Vagina (tissue), 2 donors: ENCODE measurements at regions not wholly inside any gene's neighbourhood (a gene's known extent, or its start where the extent isn't known, plus 50 kb on each side); places are given as distances from the start of the nearest gene placed in this dataset.

ENCODE experiments used
- DNase-seq, 2 donors: peaks; one replicate each; pipeline ENCODE4 v3.0.0-alpha.2; 2017; ENCODE audit errors: extremely low spot score in 2 of 2
- H3K27ac ChIP-seq: fragments of 200-600 bp; sonication (generic); one replicate; pipeline ENCODE4 v1.5.1; 2019
- H3K27me3 ChIP-seq: fragments of 200-600 bp; sonication (generic); one replicate; pipeline ENCODE4 v1.5.1; 2019
- H3K36me3 ChIP-seq, 2 donors: fragments of 200-600 bp; sonication (generic); one replicate each; pipeline ENCODE4 v1.5.1; 2017 to 2019
- H3K4me1 ChIP-seq: fragments of 200-600 bp; sonication (generic); one replicate; pipeline ENCODE4 v1.5.1; 2019
- H3K4me3 ChIP-seq, 2 donors: fragments of 200-600 bp; sonication (generic); 1 replicate in 1 of 2; 2 replicates in 1 of 2; pipeline ENCODE4 v1.5.1; 2016 to 2019
- H3K9me3 ChIP-seq: fragments of 200-600 bp; sonication (generic); one replicate; pipeline ENCODE4 v1.5.1; 2019
- POLR2A ChIP-seq, 2 donors: fragments of 450-650 bp; IDR thresholded peaks; one replicate each; pipeline ENCODE4 v1.6.1; 2017; ENCODE audit warnings: antibody characterized with exemption in 2 of 2, mild to moderate bottlenecking in 2 of 2, moderate library complexity in 2 of 2
- POLR2AphosphoS5 ChIP-seq, 2 donors: sonication (generic); formaldehyde crosslinking; IDR thresholded peaks; one replicate each; pipeline ENCODE4 v1.9.0; 2017; ENCODE audit warnings: antibody characterized with exemption in 2 of 2, mild to moderate bottlenecking in 2 of 2, low read depth in 1 of 2; ENCODE audit not compliant: insufficient read depth in 1 of 2
- intact Hi-C: fragments of 100-400 bp; cut with DNase I; formaldehyde crosslinking; loops from one replicate; pipeline ENCODE4 v1.15.1; 2023
- TF ChIP-seq, protein P1 (sequence below), 3 experiments: fragments of 450-650 bp in 2 of 3; fragments of 200-600 bp in 1 of 3; sonication (generic) in 1 of 3; IDR thresholded peaks; one replicate each; pipeline ENCODE4 v1.5.1; 2017 to 2019; ENCODE audit warnings: antibody characterized with exemption in 3 of 3, mild to moderate bottlenecking in 2 of 3, moderate library complexity in 2 of 3

DNA sequence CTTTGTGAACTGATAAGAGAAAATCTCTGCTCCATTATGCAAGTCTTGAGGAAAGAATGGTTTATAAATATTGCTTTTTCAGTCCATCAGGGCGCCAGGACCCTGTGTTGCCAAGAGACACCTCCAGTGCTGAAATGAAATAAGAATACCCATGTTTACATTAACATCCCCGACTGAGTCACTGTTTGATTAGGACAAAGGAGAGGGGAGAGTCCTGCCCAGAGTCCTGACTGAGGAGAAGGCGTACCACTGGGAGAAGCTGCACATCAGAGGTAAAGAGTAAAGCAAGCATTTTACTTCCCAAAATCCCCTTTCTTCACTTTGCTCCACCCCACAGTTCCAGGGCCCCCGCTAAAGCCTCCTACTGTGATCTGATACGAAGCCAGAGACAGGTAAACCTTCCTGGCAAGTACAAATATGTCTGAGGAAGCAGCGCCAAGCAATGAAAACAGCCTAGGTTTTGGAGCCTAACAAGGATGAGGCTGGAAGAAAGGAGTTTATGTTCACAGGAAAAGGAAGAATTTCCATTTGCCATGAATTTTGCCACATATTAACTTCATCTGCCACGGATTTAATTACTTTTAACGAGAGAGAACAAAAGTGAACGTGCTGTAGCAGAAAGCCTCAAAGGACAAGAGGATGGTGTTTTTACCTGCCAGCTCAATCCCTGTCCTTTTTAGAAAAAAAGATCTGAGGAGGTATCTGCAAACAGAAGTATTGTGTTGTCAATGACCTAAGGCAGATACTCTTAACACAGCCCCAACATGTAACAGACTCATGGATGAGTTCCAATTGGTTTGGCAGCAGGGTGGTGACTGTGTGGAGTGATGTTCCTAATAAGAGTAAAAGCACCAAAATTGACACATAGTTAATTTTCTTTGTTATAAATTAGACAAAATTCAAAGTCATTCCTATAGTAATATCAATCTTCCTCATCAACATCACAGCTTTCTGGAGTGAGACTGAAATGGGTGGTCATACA lies 209.4 kb upstream of the TLE4 start:
- H3K9me3 ChIP-seq: no peaks in the 10 kb centered on the region
- H3K4me3 ChIP-seq: no peak overlapping the region
- no peaks in the 10 kb centered on the region for H3K27me3 ChIP-seq
- no peak overlapping the region for H3K27ac ChIP-seq
- intact Hi-C loops: no loop called here
- no peaks in the 10 kb centered on the region for H3K4me1 ChIP-seq
- TF ChIP-seq, protein P1, sequence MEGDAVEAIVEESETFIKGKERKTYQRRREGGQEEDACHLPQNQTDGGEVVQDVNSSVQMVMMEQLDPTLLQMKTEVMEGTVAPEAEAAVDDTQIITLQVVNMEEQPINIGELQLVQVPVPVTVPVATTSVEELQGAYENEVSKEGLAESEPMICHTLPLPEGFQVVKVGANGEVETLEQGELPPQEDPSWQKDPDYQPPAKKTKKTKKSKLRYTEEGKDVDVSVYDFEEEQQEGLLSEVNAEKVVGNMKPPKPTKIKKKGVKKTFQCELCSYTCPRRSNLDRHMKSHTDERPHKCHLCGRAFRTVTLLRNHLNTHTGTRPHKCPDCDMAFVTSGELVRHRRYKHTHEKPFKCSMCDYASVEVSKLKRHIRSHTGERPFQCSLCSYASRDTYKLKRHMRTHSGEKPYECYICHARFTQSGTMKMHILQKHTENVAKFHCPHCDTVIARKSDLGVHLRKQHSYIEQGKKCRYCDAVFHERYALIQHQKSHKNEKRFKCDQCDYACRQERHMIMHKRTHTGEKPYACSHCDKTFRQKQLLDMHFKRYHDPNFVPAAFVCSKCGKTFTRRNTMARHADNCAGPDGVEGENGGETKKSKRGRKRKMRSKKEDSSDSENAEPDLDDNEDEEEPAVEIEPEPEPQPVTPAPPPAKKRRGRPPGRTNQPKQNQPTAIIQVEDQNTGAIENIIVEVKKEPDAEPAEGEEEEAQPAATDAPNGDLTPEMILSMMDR (IDR thresholded peaks at IDR 0.05): no peak
- TF ChIP-seq POLR2A (IDR thresholded peaks at IDR 0.05) (no peak), POLR2AphosphoS5 (IDR thresholded peaks at IDR 0.05; ENCODE audit: insufficient read depth in 1 of 2, low read depth in 1 of 2) (no peak)
- DNase-seq: no peak
- H3K36me3 ChIP-seq: no peaks in the 10 kb centered on the region

DNA sequence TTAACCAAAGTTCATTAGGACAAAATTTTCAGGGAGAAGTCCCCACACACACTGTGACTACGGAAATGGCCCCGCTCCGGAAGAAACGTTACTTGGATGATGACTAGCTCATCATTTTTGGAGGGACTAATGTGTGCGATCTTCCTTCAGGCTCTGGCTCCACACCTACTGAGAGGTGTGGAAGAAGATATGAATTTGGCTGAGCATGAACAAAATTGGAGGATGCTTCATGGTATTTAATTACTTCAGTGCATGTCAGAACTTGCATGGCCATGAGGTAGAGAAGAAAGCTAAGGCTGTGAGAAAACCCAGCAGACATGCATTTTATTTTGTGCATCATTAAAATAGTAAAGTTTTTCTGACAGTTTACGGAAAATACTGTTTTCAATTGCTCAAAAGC lies 202.1 kb upstream of the TLE4 start:
- Histone ChIP-seq H3K4me3 (no peak overlapping the region), H3K9me3 (no peaks in the 10 kb centered on the region), H3K27me3 (no peaks in the 10 kb centered on the region), H3K27ac (no peak overlapping the region), H3K4me1 (no peaks in the 10 kb centered on the region), H3K36me3 (no peaks in the 10 kb centered on the region)
- intact Hi-C loops: no loop called here
- no peak for DNase-seq
- TF ChIP-seq, protein P1 (IDR thresholded peaks at IDR 0.05): no peak
- TF ChIP-seq POLR2AphosphoS5 (IDR thresholded peaks at IDR 0.05; ENCODE audit: insufficient read depth in 1 of 2, low read depth in 1 of 2) (no peak), POLR2A (IDR thresholded peaks at IDR 0.05) (no peak)

DNA sequence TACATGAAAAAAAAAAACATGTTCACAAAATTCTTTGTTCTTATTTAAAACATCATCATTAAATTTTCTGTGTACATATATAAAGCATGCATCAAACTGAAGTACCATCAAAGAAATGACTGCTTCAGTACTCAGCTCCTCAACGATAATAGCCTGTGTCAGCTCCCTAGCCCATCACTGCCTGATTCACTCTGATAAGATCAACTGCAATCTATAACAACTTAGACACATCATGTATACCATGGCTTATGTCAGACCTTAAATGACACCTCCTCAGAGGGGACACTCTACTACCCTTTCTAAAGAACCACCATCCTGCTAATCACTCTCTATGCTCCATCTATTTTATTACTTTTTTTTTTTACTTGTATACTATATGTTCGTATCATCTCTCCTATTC lies 200.5 kb upstream of the TLE4 start:
- Histone ChIP-seq H3K27me3 (no peaks in the 10 kb centered on the region), H3K4me1 (no peaks in the 10 kb centered on the region), H3K4me3 (no peak overlapping the region), H3K27ac (no peak overlapping the region), H3K9me3 (no peaks in the 10 kb centered on the region), H3K36me3 (no peaks in the 10 kb centered on the region)
- intact Hi-C loops: no loop called here
- TF ChIP-seq POLR2AphosphoS5 (IDR thresholded peaks at IDR 0.05; ENCODE audit: insufficient read depth in 1 of 2, low read depth in 1 of 2): no peak
- TF ChIP-seq, protein P1 (IDR thresholded peaks at IDR 0.05): no peak
- TF ChIP-seq POLR2A (IDR thresholded peaks at IDR 0.05): no peak
- no peak for DNase-seq

DNA sequence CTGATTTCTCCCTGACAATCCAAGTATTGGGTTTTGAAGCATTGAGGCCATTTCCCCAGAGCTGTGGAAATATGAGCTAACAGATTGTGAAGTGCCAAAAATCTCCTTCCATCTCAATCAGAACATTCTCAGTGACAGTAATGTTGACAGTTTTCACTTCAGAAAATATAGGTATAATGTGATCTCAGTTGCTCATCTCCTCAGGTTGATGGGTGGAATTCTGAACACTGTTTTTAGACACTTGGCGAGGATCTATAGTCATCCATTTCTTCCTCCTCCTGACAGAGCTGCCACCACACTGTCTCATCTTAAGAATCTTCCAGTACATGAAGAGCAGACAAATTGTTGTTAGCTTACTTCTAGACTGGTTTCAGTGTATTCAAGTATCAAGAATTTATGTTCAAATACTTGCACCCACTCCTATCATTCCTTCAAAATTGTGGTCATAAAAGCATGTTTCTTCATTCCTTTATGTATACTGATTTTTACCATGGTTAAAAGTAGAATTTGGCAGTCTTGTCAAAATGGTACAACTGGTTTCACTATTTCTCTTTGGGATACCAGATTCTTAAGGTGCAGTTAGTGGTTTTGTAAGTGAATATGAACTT lies 199.7 kb upstream of the TLE4 start:
- DNase-seq: no peak
- intact Hi-C loops: no loop called here
- Histone ChIP-seq H3K9me3 (no peaks in the 10 kb centered on the region), H3K36me3 (no peaks in the 10 kb centered on the region), H3K27ac (no peak overlapping the region), H3K4me1 (no peaks in the 10 kb centered on the region), H3K4me3 (no peak overlapping the region), H3K27me3 (no peaks in the 10 kb centered on the region)
- TF ChIP-seq, protein P1 (IDR thresholded peaks at IDR 0.05): no peak
- TF ChIP-seq POLR2A (IDR thresholded peaks at IDR 0.05): no peak
- no peak for TF ChIP-seq POLR2AphosphoS5 (IDR thresholded peaks at IDR 0.05; ENCODE audit: insufficient read depth in 1 of 2, low read depth in 1 of 2)
